ENCODE measurements at regions not wholly inside any gene's neighbourhood (a gene's known extent, or its start where the extent isn't known, plus 50 kb on each side); places are given as distances from the start of the nearest gene placed in this dataset.
"Not testable (repeated sequence)": the region's sequence is repeated elsewhere in the genome, so short reads cannot be mapped to it uniquely, and the experiment has no call there.

DNA sequence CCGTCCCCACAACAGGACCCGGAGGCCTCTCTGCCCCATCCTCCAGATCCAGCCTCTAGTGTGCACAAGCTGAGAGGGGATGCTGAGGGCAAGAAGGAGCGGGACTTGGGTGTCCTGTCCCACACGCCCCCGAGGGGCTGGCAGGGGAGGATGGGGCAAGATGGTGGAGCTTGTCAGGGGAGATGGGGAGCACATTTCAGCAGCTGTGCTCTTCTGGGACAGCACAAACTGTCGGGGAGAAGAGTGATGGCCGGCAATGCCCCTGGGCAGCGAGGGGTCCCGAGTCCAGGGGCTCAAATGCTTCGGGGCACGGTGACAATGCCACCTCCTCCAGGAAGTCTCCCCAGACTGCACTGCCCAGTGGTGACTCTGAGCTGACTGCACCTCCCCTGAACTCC, 134.5 kb downstream of the FAM53A start:
- no peak overlapping the region for H2AFZ ChIP-seq (ENCODE audit: low read depth, low read length)
- FAIRE-seq (no peak), DNase-seq (ENCODE audit: low read depth) (no peak)
- no peaks in the 10 kb centered on the region for H3K4me1 ChIP-seq (ENCODE audit: insufficient read depth, low read length)
- H3K36me3 Mint-ChIP-seq (ENCODE audit: low read depth, unreplicated experiment) = no peaks in the 10 kb centered on the region
- H3K4me2 ChIP-seq (ENCODE audit: low read length) = no peak overlapping the region
- no peak overlapping the region for H3K4me3 ChIP-seq (ENCODE audit: insufficient read depth, low read depth, low read length)
- no peaks in the 10 kb centered on the region for H4K20me1 ChIP-seq (ENCODE audit: insufficient read depth, low read length)
- TF ChIP-seq EZH2 (IDR thresholded peaks at IDR 0.05; ENCODE audit: insufficient read depth, low read length) (no peak), CTCF (IDR thresholded peaks at IDR 0.05; ENCODE audit: insufficient read depth, low read depth, low read length) (no peak)
- H3K36me3 ChIP-seq (ENCODE audit: insufficient read depth, low read length) = no peaks in the 10 kb centered on the region
- H3K4me1 Mint-ChIP-seq (ENCODE audit: low read depth, unreplicated experiment) = no peaks in the 10 kb centered on the region
- no peak overlapping the region for H3K27ac Mint-ChIP-seq (ENCODE audit: unreplicated experiment)
- no peaks in the 10 kb centered on the region for H3K9me3 ChIP-seq (ENCODE audit: insufficient read depth, low read depth, low read length)
- no peak overlapping the region for H3K9ac ChIP-seq (ENCODE audit: low read length)
- peaks cover 22% of the 10 kb centered on the region for H3K27me3 Mint-ChIP-seq (ENCODE audit: low read depth, unreplicated experiment)
- no peak overlapping the region for H3K4me3 Mint-ChIP-seq (ENCODE audit: unreplicated experiment)
- no peaks in the 10 kb centered on the region for H3K79me2 ChIP-seq (ENCODE audit: insufficient read depth, low read length)
- no peak overlapping the region for H3K27ac ChIP-seq (ENCODE audit: low read depth, low read length)
- H3K9me3 Mint-ChIP-seq (ENCODE audit: unreplicated experiment) = no peaks in the 10 kb centered on the region
- no peaks in the 10 kb centered on the region for H3K27me3 ChIP-seq (ENCODE audit: insufficient read depth, low read length)

- H3K27me3 ChIP-seq (ENCODE audit: insufficient read depth, low read length); FAIRE-seq: not testable (repeated sequence)
Observed at GRCh38 chr4:1548827-1549637, 135.1 kb downstream of the FAM53A start.

More at GRCh38 chr4:1548827-1549637, 135.1 kb downstream of the FAM53A start:
- H3K4me2 ChIP-seq (ENCODE audit: low read length); H3K36me3 ChIP-seq (ENCODE audit: insufficient read depth, low read length); H3K9me3 Mint-ChIP-seq (ENCODE audit: unreplicated experiment); H2AFZ ChIP-seq (ENCODE audit: low read depth, low read length); H3K9me3 ChIP-seq (ENCODE audit: insufficient read depth, low read depth, low read length); H3K27ac ChIP-seq (ENCODE audit: low read depth, low read length); H3K4me1 Mint-ChIP-seq (ENCODE audit: low read depth, unreplicated experiment); H3K4me3 Mint-ChIP-seq (ENCODE audit: unreplicated experiment); H3K9ac ChIP-seq (ENCODE audit: low read length); H4K20me1 ChIP-seq (ENCODE audit: insufficient read depth, low read length); DNase-seq (ENCODE audit: low read depth); H3K36me3 Mint-ChIP-seq (ENCODE audit: low read depth, unreplicated experiment); H3K4me3 ChIP-seq (ENCODE audit: insufficient read depth, low read depth, low read length); H3K4me1 ChIP-seq (ENCODE audit: insufficient read depth, low read length); H3K27ac Mint-ChIP-seq (ENCODE audit: unreplicated experiment); H3K79me2 ChIP-seq (ENCODE audit: insufficient read depth, low read length): not testable (repeated sequence)
- H3K27me3 Mint-ChIP-seq (ENCODE audit: low read depth, unreplicated experiment) = peaks cover 25% of the 10 kb centered on the region
- TF ChIP-seq CTCF (IDR thresholded peaks at IDR 0.05; ENCODE audit: insufficient read depth, low read depth, low read length) = peak; percentile 49

All from astrocyte (in vitro differentiated cells and primary cell).